NCI-H146 treated with DMSO at 0.1 percent for 48 hours (cell line): ENCODE measurements at regions not wholly inside any gene's neighbourhood (a gene's known extent, or its start where the extent isn't known, plus 50 kb on each side); places are given as distances from the start of the nearest gene placed in this dataset.
"Not testable (repeated sequence)": the region's sequence is repeated elsewhere in the genome, so short reads cannot be mapped to it uniquely, and the experiment has no call there.

Experiments
- DNase-seq: peaks from one replicate; lab custom pipeline; 2025; ENCODE audit not compliant: unreplicated experiment; lab: John Stamatoyannopoulos, UW

- DNase-seq: no peak
Measured at GRCh38 chr1:65581119-65581518, 160.7 kb downstream of the LEPR start.

GRCh38 chr1:65584399-65584798 is 163.9 kb downstream of the LEPR start:
- DNase-seq: no peak

GRCh38 chr1:65590279-65590678 is 169.8 kb downstream of the LEPR start:
- no peak for DNase-seq

GRCh38 chr1:65593516-65593915 is 173.0 kb downstream of the LEPR start:
- no peak for DNase-seq

- DNase-seq: no peak
Measured at GRCh38 chr1:65595724-65596123, 175.3 kb downstream of the LEPR start.

GRCh38 chr1:65596768-65597167 is 176.3 kb downstream of the LEPR start:
- DNase-seq: no peak

GRCh38 chr1:65605621-65606020 is 185.2 kb downstream of the LEPR start:
- no peak for DNase-seq

GRCh38 chr1:65606426-65606825 is 186.0 kb downstream of the LEPR start:
- no peak for DNase-seq

- DNase-seq: no peak
Measured at GRCh38 chr1:65613884-65614283, 178.8 kb upstream of the PDE4B start.

- DNase-seq: no peak
Measured at GRCh38 chr1:65615859-65616258, 176.8 kb upstream of the PDE4B start.

- not testable (repeated sequence) for DNase-seq
Measured at GRCh38 chr1:65621721-65622120, 171.0 kb upstream of the PDE4B start.

GRCh38 chr1:65623895-65624294 is 168.8 kb upstream of the PDE4B start:
- no peak for DNase-seq

- DNase-seq: no peak
Measured at GRCh38 chr1:65625528-65625927, 167.2 kb upstream of the PDE4B start.

GRCh38 chr1:65626003-65626402 is 166.7 kb upstream of the PDE4B start:
- DNase-seq: no peak

GRCh38 chr1:65629788-65630187 is 162.9 kb upstream of the PDE4B start:
- no peak for DNase-seq

- no peak for DNase-seq
Measured at GRCh38 chr1:65630855-65631254, 161.8 kb upstream of the PDE4B start.

GRCh38 chr1:65632235-65632634 is 160.5 kb upstream of the PDE4B start:
- no peak for DNase-seq

GRCh38 chr1:65640046-65640445 is 152.6 kb upstream of the PDE4B start:
- DNase-seq: no peak

GRCh38 chr1:65649185-65649584 is 143.5 kb upstream of the PDE4B start:
- DNase-seq: not testable (repeated sequence)

GRCh38 chr1:65650682-65651081 is 142.0 kb upstream of the PDE4B start:
- DNase-seq: no peak

- not testable (repeated sequence) for DNase-seq
Measured at GRCh38 chr1:65654526-65654925, 138.2 kb upstream of the PDE4B start.

- not testable (repeated sequence) for DNase-seq
Measured at GRCh38 chr1:65657609-65658008, 135.1 kb upstream of the PDE4B start.

GRCh38 chr1:65658122-65658521 is 134.6 kb upstream of the PDE4B start:
- DNase-seq: no peak

GRCh38 chr1:65668368-65668767 is 124.3 kb upstream of the PDE4B start:
- no peak for DNase-seq
